GM12878 (cell line): ENCODE measurements at regions not wholly inside any gene's neighbourhood (a gene's known extent, or its start where the extent isn't known, plus 50 kb on each side); places are given as distances from the start of the nearest gene placed in this dataset.

Experiments used
- ELK1 ChIP-seq: IDR thresholded peaks from 2 replicates; pipeline ENCODE4 v1.6.1; 2012; ENCODE audit warnings: low read depth, low read length, improper control_type of control experiment
- FOXK2 ChIP-seq: fragments of 450-650 bp; IDR thresholded peaks from 2 replicates; pipeline ENCODE4 v1.6.1; 2017; ENCODE audit warnings: mild to moderate bottlenecking, moderate library complexity
- REST ChIP-seq: IDR thresholded peaks from 2 replicates; pipeline ENCODE4 v1.6.1; 2012; ENCODE audit warnings: mild to moderate bottlenecking, low read depth, low read length
- RFX5 ChIP-seq: IDR thresholded peaks from 2 replicates; pipeline ENCODE4 v1.6.1; 2011; ENCODE audit warnings: low read depth, low read length, improper control_type of control experiment
- STAT3 ChIP-seq: IDR thresholded peaks from 2 replicates; pipeline ENCODE4 v1.6.1; 2011; ENCODE audit warnings: low read depth, low read length, improper control_type of control experiment
- TCF12 ChIP-seq: IDR thresholded peaks from 2 replicates; pipeline ENCODE4 v1.6.1; 2011; ENCODE audit warnings: low read depth, mild to moderate bottlenecking, low read length

GRCh38 chr12:113659015-113659414 lies 187.3 kb upstream of the LHX5 start:
- TF ChIP-seq STAT3 (no peak), TCF12 (no peak), RFX5 (no peak), ELK1 (no peak), REST (no peak), FOXK2 (no peak)
